ENCODE measurements at regions not wholly inside any gene's neighbourhood (a gene's known extent, or its start where the extent isn't known, plus 50 kb on each side); places are given as distances from the start of the nearest gene placed in this dataset.
A peak's percentile ranks its signal among the peaks of the same experiment; 100 is the strongest.

GRCh38 chr1:204742676-204743251 lies 57.2 kb upstream of the LRRN2 start:
- intact Hi-C loops (cut with micrococcal nuclease) (no loop called here), in situ Hi-C loops (cut with MboI) (no loop called here)
- CTCF ChIA-PET (ENCODE audit: low intra/inter-chr PET ratio) = no interaction called here

More at GRCh38 chr1:204742676-204743251, 57.2 kb upstream of the LRRN2 start:
- no TSS peak for BruUV-seq (replicated peaks)
- H4K20me1 ChIP-seq (replicated peaks; ENCODE audit: control insufficient read depth, insufficient read depth, low read length) = no peaks in the 10 kb centered on the region
- TF ChIP-seq PRDM10 (IDR thresholded peaks at IDR 0.05; ENCODE audit: partially characterized antibody) (peak; percentile 51), ZNF197 (CRISPR knock-in tag; IDR thresholded peaks at IDR 0.05; ENCODE audit: low read depth) (no peak)
- H3K79me2 ChIP-seq (ENCODE audit: control insufficient read depth, insufficient read depth, low read length) = no peaks in the 10 kb centered on the region
- no peak overlapping the region for H3K27ac ChIP-seq (ENCODE audit: extremely low read depth, low read depth, low read length)
- no peak overlapping the region for H3K4me3 ChIP-seq
- POLR2A ChIA-PET = no interaction called here
- no peak overlapping the region for H3K4me2 ChIP-seq (ENCODE audit: insufficient read depth, low read length)
- H3K9me3 ChIP-seq (replicated peaks; ENCODE audit: control insufficient read depth, insufficient read depth, low read depth, low read length) = peaks cover 5% of the 10 kb centered on the region; the same call in 1 of the 2 replicates
- no peak for FAIRE-seq
- 2% methylated on average over 8 of the region's 8 CpGs for WGBS (ENCODE audit: insufficient coverage, low coverage, missing lambda C conversion rate)
- no peaks in the 10 kb centered on the region for H3K4me1 ChIP-seq (replicated peaks in 1 of 2; ENCODE audit: control insufficient read depth in 2 of 2, insufficient read depth in 2 of 2, low read length in 2 of 2)
- no peaks in the 10 kb centered on the region for H3K9me1 ChIP-seq (ENCODE audit: control insufficient read depth, insufficient read depth, low read length)
- DNase-seq (ENCODE audit: extremely low read depth in 1 of 4, low spot score in 3 of 4) = no peak
- H3K27me3 ChIP-seq (ENCODE audit: control insufficient read depth in 2 of 2, insufficient read depth in 2 of 2, low read length in 2 of 2) = peaks cover 8 to 22% of the 10 kb centered on the region in 2 experiments
- no peaks in the 10 kb centered on the region for H3K36me3 ChIP-seq (ENCODE audit: control insufficient read depth, insufficient read depth, low read length)
- H3K9ac ChIP-seq (ENCODE audit: insufficient read depth in 1 of 2, low read depth in 2 of 2, low read length in 2 of 2) = no peak overlapping the region
- ATAC-seq = no peak
- H2AFZ ChIP-seq (ENCODE audit: low read depth, low read length) = no peak overlapping the region
